Activated CD8-positive, alpha-beta memory T cell treated with anti-CD3 and anti-CD28 coated beads for 24 hours (primary cell): ENCODE measurements at regions not wholly inside any gene's neighbourhood (a gene's known extent, or its start where the extent isn't known, plus 50 kb on each side); places are given as distances from the start of the nearest gene placed in this dataset.
A peak's percentile ranks its signal among the peaks of the same experiment; 100 is the strongest.

Experiments used
- DNase-seq: peaks from one replicate; pipeline ENCODE4 v3.0.0-alpha.2; 2020

DNA sequence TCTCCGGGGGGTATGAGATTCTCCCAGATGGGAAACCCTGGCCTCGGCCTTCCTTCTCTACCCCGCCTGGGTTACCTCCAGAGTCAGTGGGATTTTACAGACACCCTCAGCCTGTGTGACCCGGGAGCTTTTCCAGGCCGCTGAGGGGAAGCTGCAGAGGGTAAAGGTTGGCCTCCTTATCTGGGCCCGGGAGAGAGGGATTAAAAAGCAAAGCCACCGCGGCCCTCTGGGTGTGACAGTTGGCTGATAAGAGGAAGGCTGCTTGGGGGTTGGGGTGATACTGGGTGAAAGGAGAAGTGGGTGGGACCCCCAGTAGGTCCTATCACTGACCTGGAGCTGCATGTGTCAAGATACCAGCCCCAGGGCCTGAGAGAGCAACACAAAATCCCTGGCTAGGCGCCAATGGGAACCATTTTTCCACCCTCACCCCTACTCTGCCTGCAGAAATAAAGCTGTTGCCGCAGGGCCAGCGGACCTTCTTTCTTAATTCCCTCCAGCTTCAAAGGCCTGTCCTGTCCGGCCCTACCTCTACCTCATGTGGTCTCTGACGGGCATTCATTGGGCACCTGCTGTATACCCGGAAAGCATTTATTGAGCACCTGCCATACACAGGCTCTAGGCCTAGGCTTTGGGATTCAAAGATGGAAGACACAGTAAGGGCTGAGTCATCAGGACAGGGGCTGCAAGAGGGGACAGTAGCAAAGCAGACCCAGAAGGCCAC is 77.6 kb upstream of the GSE1 start:
- no peak for DNase-seq

DNA sequence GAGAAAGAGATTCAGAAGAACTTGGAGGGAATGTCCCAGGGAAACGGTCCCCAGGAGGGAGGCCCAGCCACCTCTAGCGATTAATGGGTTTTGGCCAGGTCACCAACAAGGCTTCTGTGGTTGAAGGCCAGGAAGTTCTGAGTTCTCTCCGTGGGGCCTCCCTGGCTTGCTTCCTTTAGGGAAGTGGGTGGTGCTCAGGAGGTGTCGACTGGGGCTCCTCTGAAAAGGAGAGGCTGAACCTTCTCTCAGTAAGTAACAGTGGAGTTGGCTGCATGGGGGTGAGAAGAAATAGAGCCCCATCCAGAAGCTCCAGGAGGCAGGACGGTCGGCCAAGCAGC is 77.1 kb upstream of the GSE1 start:
- DNase-seq: no peak

DNA sequence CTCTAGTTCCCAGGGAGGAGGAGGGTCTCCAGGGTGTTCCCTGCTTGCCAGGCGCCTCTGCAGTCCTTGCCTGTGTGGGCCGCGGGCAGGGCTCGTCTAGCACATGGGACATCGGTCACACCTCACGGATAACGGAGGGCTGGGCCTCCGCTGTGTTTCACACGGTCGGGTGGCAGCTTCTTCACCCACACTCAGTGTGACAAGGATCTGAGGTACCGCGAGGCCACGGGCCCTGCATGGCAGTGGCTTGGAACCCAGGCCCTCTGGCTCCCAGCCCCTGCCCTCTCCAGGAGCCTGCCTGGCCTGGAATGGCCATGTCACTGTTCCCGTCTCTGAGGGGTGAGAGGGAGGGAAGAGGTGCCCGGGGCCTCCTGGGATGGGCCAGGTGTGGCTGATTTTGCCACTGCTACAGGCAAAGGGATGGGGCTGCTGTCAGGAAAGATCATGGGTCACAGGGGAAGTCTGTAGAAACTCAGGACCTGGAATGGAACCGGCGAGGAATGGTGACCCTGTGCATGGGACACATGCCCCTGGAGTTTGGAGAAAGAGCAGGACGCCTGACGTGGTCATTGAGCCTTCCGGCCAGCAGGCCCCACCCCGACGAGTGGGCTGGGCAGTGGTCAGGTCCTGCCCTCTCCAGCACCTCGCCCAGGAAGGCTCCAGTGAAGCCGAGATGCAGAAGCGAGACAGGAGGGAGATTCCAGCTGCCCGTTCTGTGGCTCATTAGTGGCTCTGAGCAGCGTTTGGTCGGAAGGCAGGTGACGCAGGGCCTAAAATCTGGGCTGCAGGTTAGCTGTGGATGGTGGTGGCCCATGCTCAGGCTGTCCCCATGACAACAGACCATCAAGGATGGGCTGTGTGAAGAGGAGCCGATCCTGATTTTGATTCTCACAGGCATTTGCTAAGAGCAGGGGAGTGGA is 76.5 kb upstream of the GSE1 start:
- DNase-seq: no peak

DNA sequence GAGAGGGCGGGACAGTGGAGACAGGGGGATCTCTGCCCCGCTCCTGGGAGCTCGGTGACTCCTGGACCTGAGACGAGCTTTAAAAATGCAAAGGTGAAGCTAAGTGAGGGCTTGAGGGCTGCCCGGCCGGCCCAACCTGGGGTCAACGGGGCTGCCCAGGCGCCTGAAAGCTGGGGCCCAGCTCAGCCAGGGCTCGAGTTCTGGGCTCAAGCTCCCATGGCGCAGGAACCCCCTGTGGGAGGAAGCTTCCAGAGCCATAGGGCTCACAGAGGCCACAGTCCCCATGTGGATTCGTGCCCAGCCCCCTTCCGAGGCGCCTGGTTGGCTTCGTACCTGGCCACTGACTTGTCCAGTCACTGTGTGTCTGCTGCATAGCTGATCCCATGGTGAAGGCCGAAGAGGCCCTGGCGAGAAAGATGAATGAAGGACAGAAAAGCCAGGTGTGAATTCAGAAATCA is 75.8 kb upstream of the GSE1 start:
- no peak for DNase-seq

DNA sequence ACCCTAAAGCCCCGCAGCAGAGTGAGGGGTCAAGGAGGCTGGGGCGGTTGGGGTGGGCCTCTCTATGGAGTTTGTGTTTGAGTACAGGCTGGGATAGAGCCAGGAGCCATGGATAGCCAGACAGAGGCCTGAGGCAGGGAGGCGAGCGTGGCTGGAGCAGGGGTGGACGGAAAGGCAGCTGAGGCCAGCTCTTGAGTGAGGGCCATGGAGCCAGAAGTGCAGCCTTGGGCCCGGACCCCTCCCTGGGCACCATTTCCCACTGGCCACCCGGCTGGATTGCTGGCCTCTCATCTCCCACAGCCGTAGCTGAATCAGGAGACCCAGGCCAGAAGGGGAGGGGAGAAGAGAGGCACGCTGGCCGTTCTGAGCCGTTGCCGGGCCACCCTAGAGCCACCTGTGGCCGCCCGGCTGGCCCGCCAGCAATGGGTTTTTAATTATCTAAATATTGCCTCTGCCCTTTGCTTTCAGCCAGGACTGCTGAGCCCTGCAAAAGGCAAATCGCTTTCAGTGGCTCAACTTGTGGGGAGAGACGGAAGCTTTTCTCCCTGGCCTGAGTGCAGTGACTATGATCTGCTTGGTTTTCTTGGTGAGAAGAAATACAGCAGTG is 75.2 kb upstream of the GSE1 start:
- DNase-seq: no peak

DNA sequence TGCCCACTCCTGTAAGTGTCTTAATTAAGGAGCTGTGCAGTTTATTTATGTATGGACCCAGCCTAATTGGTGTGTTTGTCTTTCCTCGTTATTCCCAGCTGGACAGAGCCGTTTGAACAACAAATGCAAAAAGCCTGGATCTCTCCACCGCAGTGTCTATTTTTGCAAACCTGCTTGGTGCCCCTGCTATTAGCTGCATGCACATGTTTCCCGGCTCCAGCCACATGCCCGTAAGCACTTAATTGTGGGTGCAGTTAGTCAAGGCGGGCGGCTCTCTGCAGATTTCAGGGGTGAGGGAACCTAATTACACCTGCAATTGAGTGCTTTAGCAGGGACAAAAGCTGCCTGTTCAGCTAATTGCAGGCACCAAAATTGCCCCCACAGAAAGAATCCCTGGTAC is 74.0 kb upstream of the GSE1 start:
- DNase-seq: no peak

DNA sequence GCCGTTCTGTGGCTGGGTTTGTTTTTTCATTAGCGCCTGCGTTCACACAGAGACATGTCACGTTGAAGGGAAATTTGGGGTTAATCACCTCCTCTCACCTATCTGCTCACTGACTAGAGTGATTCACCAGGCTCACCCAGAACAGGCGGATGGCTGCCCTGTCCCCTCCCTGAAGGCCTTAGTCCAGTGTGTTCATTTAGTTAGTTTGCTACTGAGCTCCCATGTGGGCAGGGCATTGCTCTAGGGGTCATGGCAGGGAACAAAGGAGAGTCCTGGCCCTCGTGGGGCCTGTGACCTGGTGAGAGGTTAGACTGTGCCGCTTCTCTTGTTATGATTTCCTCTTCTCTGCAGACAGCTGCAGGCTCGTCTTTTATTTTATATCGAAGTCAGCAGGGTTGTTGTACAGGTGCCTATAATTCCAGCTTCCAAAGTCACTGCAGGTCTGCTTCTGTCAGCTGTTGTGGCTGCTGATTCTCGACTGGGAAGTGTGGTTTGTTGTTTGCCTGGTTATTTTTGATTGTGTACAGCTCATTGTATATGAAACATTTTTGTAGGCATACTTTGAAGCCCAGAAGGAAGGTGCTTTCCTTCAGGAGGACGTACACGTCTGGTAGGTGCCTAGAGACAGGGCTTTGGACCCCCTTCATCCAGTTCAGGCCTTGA is 73.4 kb upstream of the GSE1 start:
- DNase-seq: no peak

DNA sequence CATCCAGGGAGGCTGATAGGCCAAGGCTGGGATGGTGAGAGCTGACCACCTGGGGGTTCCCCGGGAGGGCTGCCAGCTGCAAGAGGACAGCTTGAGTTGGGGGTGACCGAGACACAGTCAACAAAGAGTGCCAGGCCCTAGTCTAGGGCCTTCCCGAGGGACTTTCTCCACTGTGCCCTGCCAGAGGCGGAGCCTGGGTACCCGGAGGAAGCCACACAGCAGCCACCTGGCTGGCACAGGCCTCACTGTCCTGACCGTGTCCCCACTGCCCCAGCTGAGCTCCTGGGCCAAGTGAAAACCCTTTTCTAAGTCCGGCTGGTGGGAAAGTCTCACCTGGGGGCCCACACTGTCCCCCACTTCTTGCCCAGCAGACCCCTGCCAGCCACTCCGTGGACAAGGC is 71.9 kb upstream of the GSE1 start:
- DNase-seq: no peak

DNA sequence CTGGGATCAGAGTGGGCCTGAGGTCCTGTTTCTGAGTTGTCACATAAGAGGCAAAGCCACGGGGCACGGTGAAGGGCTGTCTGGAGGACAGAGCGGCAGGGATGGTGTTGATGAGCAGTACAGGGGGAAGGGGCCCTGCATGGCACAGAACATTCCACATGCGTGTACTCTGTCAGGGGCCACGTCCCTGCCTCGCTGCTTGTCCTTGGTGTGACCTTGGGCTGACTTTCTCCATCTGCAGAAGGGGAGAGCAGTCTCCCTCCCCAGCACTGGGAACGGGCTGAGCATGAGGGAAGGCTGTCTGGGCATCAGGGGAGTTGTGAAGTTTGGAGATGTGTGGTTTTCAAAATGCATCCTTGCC is 71.5 kb upstream of the GSE1 start:
- no peak for DNase-seq

DNA sequence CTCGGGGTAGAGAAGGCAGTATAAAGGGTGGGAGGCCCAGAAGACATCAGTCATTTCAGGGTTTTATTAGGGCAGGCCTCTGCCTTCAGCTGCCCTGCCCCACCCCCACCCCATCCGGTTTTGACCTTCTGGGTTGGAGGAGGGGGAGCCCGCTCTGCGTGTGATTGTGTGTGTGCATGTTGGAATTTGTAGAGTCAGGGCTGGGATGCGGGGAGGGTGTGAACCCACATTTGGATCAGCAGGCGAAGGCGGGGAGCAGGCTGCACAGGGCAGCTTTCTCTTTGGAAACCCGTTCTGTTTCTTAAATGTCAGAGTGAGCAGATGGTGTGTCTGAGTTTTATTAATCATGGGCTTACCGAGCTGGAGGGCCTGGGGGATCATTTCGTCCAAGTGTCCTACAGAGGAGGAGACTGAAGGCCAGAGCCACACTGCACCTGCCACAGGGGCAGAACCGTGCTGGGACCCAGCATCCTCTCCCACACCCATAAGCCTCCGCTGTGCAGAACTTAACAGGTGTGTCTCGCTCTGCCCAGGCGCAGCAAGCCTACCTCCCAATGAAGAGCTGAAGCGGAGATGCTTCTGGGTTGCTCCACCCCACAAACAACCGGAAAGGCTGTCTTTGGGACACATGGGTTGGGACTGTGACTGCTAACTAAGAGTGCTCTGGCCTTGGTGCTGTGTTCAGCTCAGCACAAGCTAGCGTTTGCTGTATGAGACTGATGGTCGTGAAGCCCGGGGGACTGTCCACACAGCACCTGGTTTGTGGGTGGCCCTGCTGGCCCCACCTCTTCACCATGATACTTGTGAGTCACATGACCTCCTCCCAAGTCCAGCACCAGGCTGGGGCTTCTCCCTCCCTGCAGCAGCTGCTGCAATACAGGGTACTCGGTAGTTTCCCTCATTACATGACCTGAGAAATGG is 70.9 kb upstream of the GSE1 start:
- no peak for DNase-seq

DNA sequence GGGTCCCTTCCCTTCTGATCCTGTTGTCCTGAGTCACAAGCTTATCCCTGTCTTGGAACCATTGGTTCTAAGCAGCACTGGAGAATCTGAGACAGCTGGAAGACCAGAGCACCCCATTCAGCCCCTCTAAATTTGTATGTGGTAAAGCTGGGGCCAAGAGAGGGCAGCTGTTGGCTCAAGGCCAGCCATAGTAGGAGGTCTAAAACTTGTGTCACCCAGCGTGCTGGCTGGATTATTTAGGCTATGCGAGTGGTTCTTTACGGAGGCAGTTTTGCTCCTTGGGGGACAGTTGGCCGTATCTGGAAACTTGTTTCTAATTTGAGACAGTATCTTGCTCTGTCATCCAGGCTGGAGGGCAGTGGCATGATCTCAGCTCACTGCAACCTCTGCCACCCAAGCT is 69.6 kb upstream of the GSE1 start:
- DNase-seq: no peak

DNA sequence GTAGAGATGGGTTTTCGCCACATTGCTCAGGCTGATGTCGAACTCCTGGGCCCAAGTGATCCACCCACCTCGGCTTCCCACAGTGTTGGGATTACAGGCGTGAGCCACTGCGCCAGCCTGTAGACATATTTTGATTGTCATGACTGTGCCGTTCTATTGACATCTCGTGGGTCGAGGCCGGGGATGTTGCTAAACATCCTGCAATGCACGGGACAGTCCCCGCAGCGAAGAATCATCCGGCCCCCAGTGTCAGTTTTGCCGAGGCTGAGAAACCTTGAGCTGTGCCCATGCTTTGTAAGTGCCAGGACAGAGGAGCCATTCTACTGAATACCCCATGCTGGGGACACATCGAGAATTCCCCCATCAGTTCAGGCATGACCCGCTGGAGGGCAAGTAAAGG is 69.1 kb upstream of the GSE1 start:
- no peak for DNase-seq

DNA sequence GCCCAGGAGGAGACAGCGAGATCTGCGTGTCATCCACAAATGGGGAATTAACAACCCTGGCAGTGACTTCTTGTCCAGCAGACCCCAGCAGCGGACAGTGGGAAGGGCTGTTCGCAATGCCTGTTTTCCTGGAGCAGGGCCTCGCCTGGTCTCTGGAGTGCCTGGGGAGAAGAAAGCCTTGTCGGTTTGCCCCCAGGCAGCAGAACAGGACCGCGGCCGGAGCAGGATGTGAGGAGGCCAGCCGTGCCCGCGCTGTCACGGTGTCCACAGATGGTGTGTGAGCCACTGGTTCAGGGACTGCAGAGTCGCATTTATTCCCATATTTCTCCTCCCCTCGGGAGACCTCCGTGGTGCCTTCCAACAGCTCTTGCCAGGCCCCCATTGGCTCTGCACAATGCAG is 68.5 kb upstream of the GSE1 start:
- no peak for DNase-seq

DNA sequence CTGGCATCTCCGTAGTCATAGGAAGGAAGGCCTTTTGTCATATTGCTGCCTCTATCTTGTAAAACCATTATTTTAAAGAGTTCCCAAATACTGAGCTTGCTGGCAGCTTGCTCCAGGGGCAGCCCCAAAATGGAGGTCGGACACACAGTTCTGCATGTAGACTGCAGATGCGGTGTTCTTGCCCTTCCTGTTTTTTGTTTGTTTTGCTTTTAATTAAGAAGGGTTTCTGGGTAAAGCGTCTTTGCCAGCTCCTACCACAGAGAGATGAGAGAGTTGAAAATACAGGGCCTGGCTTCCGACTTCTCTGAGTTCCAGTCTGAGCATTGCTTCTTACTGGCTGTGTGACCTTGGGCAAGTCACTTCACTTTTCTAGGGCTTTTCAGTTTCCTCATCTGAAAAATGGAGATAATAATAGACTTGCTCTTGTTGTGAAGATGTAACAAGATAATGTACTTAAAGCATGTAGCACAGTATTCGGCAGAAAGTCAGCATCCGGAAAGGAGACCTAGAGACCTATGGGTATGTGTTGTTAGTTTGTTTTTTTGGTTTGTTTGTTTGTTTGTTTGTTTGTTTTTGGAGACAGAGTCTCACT is 67.8 kb upstream of the GSE1 start:
- no peak for DNase-seq

DNA sequence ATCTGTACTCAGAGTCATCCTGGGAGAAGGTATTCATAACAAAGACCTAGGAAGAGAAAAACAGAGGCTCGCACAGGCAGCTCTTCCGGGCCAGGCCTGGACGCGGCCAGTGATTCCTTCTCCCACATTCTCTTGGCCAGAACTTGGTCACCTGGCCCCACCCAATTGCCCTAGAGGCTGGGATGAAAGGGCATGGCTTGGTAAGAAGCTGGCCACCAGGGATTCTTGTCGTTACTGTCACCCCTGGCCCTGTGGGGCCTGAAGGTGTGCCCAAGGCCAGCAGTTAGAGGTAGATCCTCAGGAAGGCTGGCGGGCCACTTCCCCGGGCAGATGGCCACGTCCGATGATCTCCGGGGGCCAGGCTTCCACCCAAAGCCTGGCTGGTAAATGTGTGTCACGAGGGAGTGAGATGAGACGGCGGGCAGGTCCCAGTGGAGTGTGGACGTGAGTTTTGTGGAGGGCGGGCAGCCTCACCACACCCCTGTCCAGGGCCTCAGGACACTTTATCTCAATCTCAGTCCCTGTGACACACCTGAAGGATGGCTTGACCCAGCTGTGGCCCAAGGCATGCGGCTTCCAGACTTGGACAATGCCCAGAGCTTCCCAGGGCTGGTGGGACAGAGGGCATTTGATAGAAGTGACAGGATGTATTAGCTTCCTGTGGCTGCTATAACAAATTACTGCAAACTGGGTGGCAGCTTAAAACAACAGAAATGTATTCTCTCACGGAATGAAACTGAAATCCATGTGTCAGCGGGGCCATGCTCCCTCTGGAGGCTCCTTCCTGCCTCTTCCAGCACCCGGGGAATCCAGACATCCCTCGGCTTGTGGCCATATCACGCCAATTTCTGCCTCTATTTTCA is 66.3 kb upstream of the GSE1 start:
- no peak for DNase-seq

DNA sequence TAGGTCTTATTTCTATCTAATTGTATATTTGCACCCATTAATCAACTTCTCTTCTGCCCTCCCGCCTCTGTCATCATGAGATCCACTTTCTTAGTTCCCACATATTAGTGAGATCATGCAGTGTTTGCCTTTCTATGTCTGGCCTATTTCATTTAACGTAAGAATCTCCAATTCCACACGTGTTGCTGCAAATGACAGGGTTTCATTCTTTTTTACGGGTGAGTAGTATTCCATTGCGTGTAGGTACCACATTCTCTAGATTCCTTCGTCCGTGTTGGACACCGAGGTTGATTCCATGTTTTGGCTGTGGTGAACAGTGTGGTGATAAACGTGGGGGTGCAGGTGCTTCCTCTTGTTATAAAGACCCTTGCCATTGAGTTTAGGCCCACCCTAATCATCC is 64.7 kb upstream of the GSE1 start:
- DNase-seq: no peak

DNA sequence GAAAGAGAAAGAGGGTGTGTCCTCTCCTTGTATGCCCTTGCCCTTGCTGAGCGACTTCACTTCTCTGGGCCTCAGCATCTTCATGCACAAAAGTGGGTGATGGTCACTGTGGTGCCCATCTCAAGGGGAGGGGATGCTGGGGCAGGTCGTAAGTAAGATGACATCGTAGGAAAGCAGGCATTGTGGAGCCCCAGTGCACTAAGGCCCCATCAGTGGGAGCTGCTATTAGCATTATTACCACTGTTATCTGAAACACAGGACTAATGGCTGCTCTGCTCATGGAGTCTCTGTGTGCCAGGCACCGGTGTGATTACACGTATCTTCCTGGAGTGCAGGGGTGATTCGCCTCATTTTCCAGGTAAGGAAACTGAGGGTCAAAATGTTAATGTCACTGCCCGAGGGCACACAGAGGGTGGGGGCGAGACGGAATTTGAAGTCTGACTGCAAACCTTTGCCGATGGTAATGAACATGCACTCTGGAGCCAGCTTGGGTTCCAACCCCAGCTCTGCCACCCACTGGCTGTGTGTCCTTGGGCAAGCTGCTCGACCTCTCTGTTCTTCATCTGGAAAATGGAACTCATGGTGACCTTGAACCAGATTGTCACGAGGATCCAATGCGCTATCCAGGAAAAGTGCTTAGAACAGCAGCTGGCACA is 63.2 kb upstream of the GSE1 start:
- DNase-seq: no peak

DNA sequence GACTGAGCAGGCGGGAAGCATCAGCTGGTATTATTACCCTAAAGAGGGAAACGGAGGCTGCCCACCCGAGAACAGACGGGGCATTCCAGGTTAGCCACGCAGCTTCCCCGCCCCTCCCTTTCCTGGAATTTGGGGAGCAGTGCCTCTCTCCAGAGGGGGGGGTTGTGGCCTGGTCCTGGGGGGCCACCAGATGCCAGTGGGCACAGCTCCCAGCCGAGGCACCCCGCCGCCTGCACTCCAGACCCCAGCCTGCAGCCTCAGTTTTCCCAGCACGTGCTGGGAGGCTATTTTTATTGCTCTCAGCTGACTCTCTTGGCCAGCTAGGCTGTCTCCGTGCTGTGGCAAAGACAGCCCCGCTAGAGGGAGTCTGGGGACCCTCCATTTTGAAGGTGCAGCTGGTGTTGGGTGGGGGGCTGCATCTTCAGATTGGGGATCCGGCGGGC is 62.7 kb upstream of the GSE1 start:
- no peak for DNase-seq

DNA sequence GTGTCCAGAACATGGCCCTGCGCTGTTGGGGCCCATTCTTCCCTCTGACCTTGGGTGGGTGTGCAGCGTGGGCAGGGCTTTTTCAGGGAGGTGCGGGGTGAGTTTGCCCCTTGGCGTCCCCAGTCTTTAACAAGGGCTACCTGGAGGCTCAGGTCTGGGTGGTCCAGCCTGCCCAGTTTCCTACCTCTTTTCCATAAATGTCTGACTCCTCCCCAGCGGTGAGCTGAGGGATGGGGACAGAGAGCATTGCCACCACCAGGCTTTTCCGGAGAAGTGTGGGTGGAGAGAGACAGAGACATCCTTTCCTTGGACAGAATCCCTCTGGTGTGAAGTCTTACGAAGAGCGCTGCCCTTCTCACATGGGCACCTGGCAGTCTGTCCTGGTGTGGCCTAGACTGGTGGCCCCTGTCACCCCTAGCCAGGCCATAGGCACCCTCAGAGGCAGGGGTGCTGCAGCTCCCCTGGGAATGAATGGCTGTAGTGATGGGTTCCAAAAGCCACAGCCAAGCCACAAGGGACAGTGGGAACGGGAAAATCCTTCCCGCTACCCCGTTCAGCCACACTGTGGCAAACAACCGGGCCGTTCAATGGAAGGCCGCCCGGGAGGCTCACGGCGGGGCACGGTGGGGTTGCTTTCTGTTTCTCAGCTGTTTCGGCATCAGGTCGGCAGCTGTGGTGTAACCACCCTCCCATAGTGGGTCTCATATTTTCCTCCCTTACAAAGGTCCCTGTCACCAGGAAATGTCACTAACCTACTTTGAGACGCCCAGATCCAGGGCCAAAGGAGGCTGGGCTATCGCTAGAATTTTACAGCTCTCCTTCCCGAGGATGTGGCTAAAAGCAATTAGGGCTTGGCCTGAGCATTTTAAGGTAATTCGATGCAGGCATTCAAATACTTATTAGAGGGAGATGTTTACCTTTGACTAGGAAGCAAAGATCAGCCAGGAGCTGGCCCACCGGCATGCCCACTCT is 61.9 kb upstream of the GSE1 start:
- peak; percentile 79 for DNase-seq
